ENCODE measurements at regions not wholly inside any gene's neighbourhood (a gene's known extent, or its start where the extent isn't known, plus 50 kb on each side); places are given as distances from the start of the nearest gene placed in this dataset.

DNA sequence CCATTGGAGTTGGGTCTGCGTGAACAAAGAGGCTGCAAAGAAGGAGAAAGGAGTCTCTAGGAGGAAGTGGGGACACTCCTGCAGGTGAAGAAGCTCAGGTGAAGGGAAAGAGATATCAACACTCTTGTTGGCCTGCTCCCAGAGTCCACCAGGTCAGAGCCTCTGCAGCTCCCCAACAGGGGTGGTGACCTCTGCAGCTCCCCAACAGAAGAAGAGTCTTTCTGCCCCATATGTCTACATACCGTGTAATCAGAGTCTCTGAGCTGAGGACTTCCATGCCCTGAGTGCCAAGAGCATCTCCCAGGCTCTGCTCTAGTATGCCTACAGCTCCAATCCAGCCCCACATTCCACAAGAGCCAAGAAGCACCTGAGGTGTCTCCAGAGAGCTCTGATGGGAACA is 67.4 kb upstream of the TRPC7 start:
- no peak for DNase-seq
- Histone ChIP-seq H3K4me1 (no peaks in the 10 kb centered on the region), H3K9me3 (no peaks in the 10 kb centered on the region), H3K36me3 (no peaks in the 10 kb centered on the region), H3K4me3 (no peak overlapping the region), H3K27me3 (no peaks in the 10 kb centered on the region), H3K27ac (no peak overlapping the region)
- TF ChIP-seq CTCF (IDR thresholded peaks at IDR 0.05) (no peak), POLR2A (IDR thresholded peaks at IDR 0.05) (no peak)

DNA sequence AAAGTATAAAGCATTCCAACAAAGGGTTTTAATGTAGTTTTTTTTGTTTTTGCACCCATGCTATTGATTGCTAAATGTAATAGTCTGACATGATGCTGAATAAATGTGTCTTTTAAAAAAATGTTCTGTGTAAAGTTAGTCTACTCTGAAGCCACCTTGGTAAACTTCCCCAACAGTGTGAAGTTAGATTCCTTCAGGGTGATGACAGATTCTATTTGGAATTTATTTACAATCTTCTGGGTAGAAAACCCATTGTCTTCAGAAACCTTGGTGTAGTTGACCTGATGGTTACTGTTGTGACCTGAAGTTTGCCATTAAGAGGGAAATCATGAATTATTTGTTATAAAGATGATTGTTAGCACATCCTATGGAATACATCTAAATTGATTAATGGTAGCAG is 64.7 kb upstream of the TRPC7 start:
- no peak overlapping the region for H3K27ac ChIP-seq
- H3K9me3 ChIP-seq, result no peaks in the 10 kb centered on the region
- no peak overlapping the region for H3K4me3 ChIP-seq
- TF ChIP-seq CTCF (IDR thresholded peaks at IDR 0.05) (no peak), POLR2A (IDR thresholded peaks at IDR 0.05) (no peak)
- H3K27me3 ChIP-seq, result no peaks in the 10 kb centered on the region
- H3K4me1 ChIP-seq, result no peaks in the 10 kb centered on the region
- DNase-seq, result no peak
- no peaks in the 10 kb centered on the region for H3K36me3 ChIP-seq

GRCh38 chr5:136427426-136427825 is 62.1 kb upstream of the TRPC7 start:
- Histone ChIP-seq H3K4me1 (no peaks in the 10 kb centered on the region), H3K27me3 (no peaks in the 10 kb centered on the region), H3K4me3 (no peak overlapping the region), H3K9me3 (no peaks in the 10 kb centered on the region), H3K36me3 (no peaks in the 10 kb centered on the region), H3K27ac (no peak overlapping the region)
- no peak for DNase-seq
- no peak for TF ChIP-seq POLR2A (IDR thresholded peaks at IDR 0.05)
- TF ChIP-seq CTCF (IDR thresholded peaks at IDR 0.05), result no peak

DNA sequence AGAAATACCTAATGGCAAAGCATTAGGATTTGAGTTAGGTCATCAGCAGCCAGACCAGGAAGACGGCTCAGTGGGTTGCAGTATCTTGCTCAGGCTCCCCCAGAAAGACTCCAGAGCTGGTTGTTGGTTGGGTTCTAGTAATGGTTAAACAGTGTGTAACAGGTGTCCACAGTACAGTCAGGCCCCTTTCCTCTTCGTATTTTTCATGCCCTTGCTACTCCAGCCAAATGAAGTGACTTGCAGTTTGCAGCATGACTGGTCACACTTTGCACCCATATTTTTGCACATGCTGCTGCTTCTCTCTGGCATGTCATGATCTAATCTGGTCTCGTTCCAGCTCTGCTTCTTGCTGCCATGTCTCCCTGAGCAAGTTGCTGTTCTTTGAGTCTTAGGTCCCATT is 60.6 kb upstream of the TRPC7 start:
- Histone ChIP-seq H3K4me1 (no peaks in the 10 kb centered on the region), H3K9me3 (no peaks in the 10 kb centered on the region), H3K36me3 (no peaks in the 10 kb centered on the region), H3K4me3 (no peak overlapping the region), H3K27ac (no peak overlapping the region), H3K27me3 (no peaks in the 10 kb centered on the region)
- no peak for DNase-seq
- TF ChIP-seq POLR2A (IDR thresholded peaks at IDR 0.05) (no peak), CTCF (IDR thresholded peaks at IDR 0.05) (no peak)

DNA sequence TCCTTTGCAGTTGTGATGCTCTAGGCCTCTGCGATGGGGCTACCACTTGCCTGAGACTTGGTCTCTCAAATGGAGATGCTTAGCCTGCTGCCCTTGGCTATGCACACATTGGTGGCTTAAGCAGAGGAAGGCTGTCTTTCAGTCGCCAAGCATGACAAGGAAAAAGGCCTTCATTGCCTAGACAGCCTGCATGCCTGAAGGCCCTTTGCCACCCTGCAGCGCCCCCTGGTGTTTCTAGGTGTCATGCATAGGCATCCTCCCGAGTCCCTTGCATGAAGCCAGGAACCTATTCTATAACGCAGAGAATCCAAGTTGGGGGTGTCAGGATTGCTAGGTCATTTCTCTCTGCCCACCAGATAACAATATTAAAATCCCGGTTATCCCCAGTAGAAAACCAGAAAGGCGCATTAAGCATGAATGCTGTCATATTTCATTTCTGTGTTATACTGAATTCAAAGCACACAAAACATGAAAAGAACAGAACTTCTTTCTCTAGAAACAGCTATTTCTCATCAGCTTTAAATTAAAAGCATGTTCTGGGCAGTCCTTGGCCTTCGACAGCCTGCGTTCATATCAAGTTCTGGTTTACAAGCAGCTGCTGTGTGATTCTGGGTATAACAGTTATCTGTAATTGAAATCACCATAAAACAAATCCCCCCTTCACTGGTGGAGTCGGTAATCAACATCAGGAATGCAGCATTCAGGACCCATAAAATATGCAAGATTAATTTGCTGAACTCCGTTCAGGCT is 59.7 kb upstream of the TRPC7 start:
- no peak overlapping the region for H3K27ac ChIP-seq
- DNase-seq, result peak; percentile 22 to 84 (median 74)
- H3K36me3 ChIP-seq, result no peaks in the 10 kb centered on the region
- no peaks in the 10 kb centered on the region for H3K4me1 ChIP-seq
- H3K9me3 ChIP-seq, result no peaks in the 10 kb centered on the region
- peak in 4 of 6 experiments; percentile 37 to 59 (median 56) for TF ChIP-seq CTCF (IDR thresholded peaks at IDR 0.05)
- no peak for TF ChIP-seq POLR2A (IDR thresholded peaks at IDR 0.05)
- no peak overlapping the region for H3K4me3 ChIP-seq
- no peaks in the 10 kb centered on the region for H3K27me3 ChIP-seq

Measured in Peyer's patch (tissue), 4 donors.